ENCODE measurements at regions not wholly inside any gene's neighbourhood (a gene's known extent, or its start where the extent isn't known, plus 50 kb on each side); places are given as distances from the start of the nearest gene placed in this dataset.

- H3K27me3 ChIP-seq (ENCODE audit: control insufficient read depth in 3 of 3, insufficient read depth in 3 of 3, low read depth in 1 of 3, low read length in 3 of 3), result peaks cover 0 to 52% (median 0%) of the 10 kb centered on the region in 3 experiments
- no peak for DNase-seq (ENCODE audit: low spot score)
- no peak overlapping the region for H4K91ac ChIP-seq (ENCODE audit: low read depth, low read length, poor library complexity)
- no peak overlapping the region for H3K4me3 ChIP-seq (ENCODE audit: low read length in 2 of 2)
- H2AFZ ChIP-seq (ENCODE audit: low read length), result no peak overlapping the region
- H3K9ac ChIP-seq (ENCODE audit: low read depth, low read length, poor library complexity), result no peak overlapping the region
- peak overlapping the region; percentile 10 for H2AK5ac ChIP-seq (ENCODE audit: low read depth, low read length)
- no peak overlapping the region for H3K4me2 ChIP-seq (ENCODE audit: insufficient read depth, low read length, poor library complexity, severe bottlenecking)
- no peak overlapping the region for H2BK120ac ChIP-seq (ENCODE audit: low read depth, low read length)
- no peak overlapping the region for H3K4ac ChIP-seq (ENCODE audit: low read length)
- H3K23ac ChIP-seq (ENCODE audit: low read depth, low read length, poor library complexity), result no peak overlapping the region
- no peak overlapping the region for H3K14ac ChIP-seq (ENCODE audit: low read length)
- no peaks in the 10 kb centered on the region for H3K9me3 ChIP-seq (replicated peaks in 1 of 2; ENCODE audit: control insufficient read depth in 2 of 2, insufficient read depth in 1 of 2, low read depth in 1 of 2, low read length in 2 of 2)
- H4K8ac ChIP-seq (ENCODE audit: low read depth, low read length), result no peak overlapping the region
- H3K79me1 ChIP-seq (ENCODE audit: low read depth, low read length), result no peaks in the 10 kb centered on the region
- peak overlapping the region; percentile 5 for H2BK15ac ChIP-seq (ENCODE audit: low read length)
- peak overlapping the region; percentile 11 for H3K18ac ChIP-seq (ENCODE audit: low read length)
- peaks cover 0 to 10% of the 10 kb centered on the region in 2 donors for H3K4me1 ChIP-seq (ENCODE audit: control insufficient read depth in 2 of 2, insufficient read depth in 1 of 2, low read depth in 1 of 2, low read length in 2 of 2)
- H2BK12ac ChIP-seq (ENCODE audit: low read length), result no peak overlapping the region
- H2BK5ac ChIP-seq (ENCODE audit: low read length), result no peak overlapping the region
- no peak overlapping the region for H3K27ac ChIP-seq (replicated peaks; ENCODE audit: low read length)
- H3K36me3 ChIP-seq (replicated peaks in 1 of 2; ENCODE audit: control insufficient read depth in 2 of 2, insufficient read depth in 2 of 2, low read length in 2 of 2), result no peaks in the 10 kb centered on the region
- no CpG with 5 or more reads among the region's 9 CpGs for WGBS, 2 donors (ENCODE audit: extremely low coverage in 2 of 2, insufficient read length in 2 of 2, insufficient replicate concordance in 1 of 2)
Measured at GRCh38 chr16:87046235-87046634, 271.0 kb downstream of the C16orf95 start.

DNA sequence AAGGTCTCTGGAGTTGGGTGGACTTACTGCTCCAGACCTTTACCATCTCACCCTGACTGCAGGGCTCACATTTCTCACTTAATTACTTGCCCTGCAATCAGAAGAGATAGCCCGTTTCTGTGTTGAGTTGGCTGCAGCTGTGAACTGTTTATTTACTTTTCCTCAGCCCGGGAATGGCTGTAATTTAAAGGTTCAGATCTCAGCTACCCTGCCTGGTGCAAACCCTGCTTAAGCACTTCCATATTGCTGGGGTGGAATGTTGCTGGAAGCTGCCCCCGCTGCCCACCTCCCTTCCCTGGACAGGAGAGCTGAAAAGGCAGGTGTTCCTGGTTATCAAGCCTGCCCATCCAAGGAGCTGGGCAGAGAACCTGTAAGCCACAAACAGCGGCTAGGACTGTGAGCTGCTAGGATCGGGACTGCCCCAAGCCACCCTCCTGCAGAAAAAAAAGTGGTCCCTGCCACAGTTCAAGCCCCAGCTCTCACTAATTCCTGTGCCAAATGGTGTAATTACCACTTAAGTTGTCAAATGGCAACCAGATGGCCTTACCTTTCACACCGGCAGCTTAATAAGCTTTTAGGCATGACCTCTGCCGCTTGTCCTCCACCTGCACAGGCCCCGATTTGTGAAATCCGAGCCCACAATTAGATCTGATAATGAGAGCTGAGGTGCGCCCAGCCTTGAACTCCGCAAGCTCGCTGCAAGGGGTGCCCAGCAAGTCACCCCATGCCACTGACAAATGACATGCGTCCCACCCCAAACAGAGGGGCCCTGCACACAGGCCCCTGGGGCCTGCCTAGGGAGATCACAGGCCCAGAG is 269.8 kb downstream of the C16orf95 start:
- H3K9ac ChIP-seq (ENCODE audit: low read depth, low read length, poor library complexity), result peak overlapping the region; percentile 17
- H3K4me3 ChIP-seq (ENCODE audit: low read length in 2 of 2), result no peak overlapping the region
- WGBS, 2 donors (ENCODE audit: extremely low coverage in 2 of 2, insufficient read length in 2 of 2, insufficient replicate concordance in 1 of 2), result no CpG with 5 or more reads among the region's 13 CpGs
- no peaks in the 10 kb centered on the region for H3K36me3 ChIP-seq (replicated peaks in 1 of 2; ENCODE audit: control insufficient read depth in 2 of 2, insufficient read depth in 2 of 2, low read length in 2 of 2)
- H2AFZ ChIP-seq (ENCODE audit: low read length), result peak overlapping the region; percentile 17
- H3K27me3 ChIP-seq (ENCODE audit: control insufficient read depth in 3 of 3, insufficient read depth in 3 of 3, low read depth in 1 of 3, low read length in 3 of 3), result peaks cover 0 to 49% (median 0%) of the 10 kb centered on the region in 3 experiments
- H3K4ac ChIP-seq (ENCODE audit: low read length), result no peak overlapping the region
- no peak overlapping the region for H3K23ac ChIP-seq (ENCODE audit: low read depth, low read length, poor library complexity)
- no peak overlapping the region for H3K27ac ChIP-seq (replicated peaks; ENCODE audit: low read length)
- no peaks in the 10 kb centered on the region for H3K79me1 ChIP-seq (ENCODE audit: low read depth, low read length)
- no peak overlapping the region for H4K8ac ChIP-seq (ENCODE audit: low read depth, low read length)
- no peak overlapping the region for H4K91ac ChIP-seq (ENCODE audit: low read depth, low read length, poor library complexity)
- H2BK5ac ChIP-seq (ENCODE audit: low read length), result no peak overlapping the region
- peaks cover 0 to 10% of the 10 kb centered on the region in 2 donors for H3K4me1 ChIP-seq (ENCODE audit: control insufficient read depth in 2 of 2, insufficient read depth in 1 of 2, low read depth in 1 of 2, low read length in 2 of 2)
- peak overlapping the region; percentile 5 for H3K18ac ChIP-seq (ENCODE audit: low read length)
- H3K9me3 ChIP-seq (replicated peaks in 1 of 2; ENCODE audit: control insufficient read depth in 2 of 2, insufficient read depth in 1 of 2, low read depth in 1 of 2, low read length in 2 of 2), result no peaks in the 10 kb centered on the region
- H2BK120ac ChIP-seq (ENCODE audit: low read depth, low read length), result no peak overlapping the region
- H2BK12ac ChIP-seq (ENCODE audit: low read length), result no peak overlapping the region
- DNase-seq (ENCODE audit: low spot score), result no peak
- no peak overlapping the region for H2BK15ac ChIP-seq (ENCODE audit: low read length)
- no peak overlapping the region for H3K4me2 ChIP-seq (ENCODE audit: insufficient read depth, low read length, poor library complexity, severe bottlenecking)
- H3K14ac ChIP-seq (ENCODE audit: low read length), result no peak overlapping the region
- H2AK5ac ChIP-seq (ENCODE audit: low read depth, low read length), result no peak overlapping the region

DNA sequence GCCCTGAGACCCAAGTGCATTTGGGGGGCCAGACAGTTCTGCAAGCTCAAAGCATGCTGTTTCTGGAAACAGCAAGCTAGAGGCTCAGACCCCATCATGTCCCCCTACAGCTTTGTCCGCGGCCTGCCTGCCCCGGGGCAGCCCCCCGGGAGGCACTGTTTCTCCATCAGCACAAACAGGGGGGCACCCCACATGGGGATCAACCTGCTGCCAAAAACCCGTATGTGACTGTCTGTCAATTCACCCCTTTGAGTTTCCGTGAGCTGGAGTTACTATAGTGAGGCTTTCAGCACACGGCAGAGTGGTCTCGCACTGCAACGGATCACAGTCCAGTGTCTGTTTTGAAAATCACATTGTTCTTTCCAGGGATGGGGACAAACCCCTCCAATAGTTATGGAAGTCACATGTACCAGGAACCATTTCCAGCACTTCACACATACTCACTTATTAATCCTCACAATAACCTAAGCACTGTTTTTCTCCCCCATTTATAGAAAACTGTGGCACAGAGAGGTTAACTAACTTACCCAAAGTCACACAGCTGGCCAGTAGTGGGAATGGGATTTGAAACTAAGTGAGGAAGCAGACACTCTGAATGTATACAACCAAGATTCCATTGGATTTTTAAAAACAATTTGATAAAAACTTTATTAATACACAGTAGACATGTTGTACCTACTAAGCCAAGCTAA is 269.0 kb downstream of the C16orf95 start:
- Histone ChIP-seq H2BK120ac (ENCODE audit: low read depth, low read length) (no peak overlapping the region), H2AFZ (ENCODE audit: low read length) (no peak overlapping the region), H3K18ac (ENCODE audit: low read length) (peak overlapping the region; percentile 39), H2BK15ac (ENCODE audit: low read length) (no peak overlapping the region), H2BK12ac (ENCODE audit: low read length) (no peak overlapping the region), H3K4me3 (ENCODE audit: low read length in 2 of 2) (no peak overlapping the region), H3K9ac (ENCODE audit: low read depth, low read length, poor library complexity) (no peak overlapping the region), H3K9me3 (replicated peaks in 1 of 2; ENCODE audit: control insufficient read depth in 2 of 2, insufficient read depth in 1 of 2, low read depth in 1 of 2, low read length in 2 of 2) (no peaks in the 10 kb centered on the region), H3K14ac (ENCODE audit: low read length) (no peak overlapping the region), H3K27ac (replicated peaks; ENCODE audit: low read length) (no peak overlapping the region), H3K23ac (ENCODE audit: low read depth, low read length, poor library complexity) (peak overlapping the region; percentile 56), H3K27me3 (ENCODE audit: control insufficient read depth in 3 of 3, insufficient read depth in 3 of 3, low read depth in 1 of 3, low read length in 3 of 3) (peaks cover 0 to 42% (median 0%) of the 10 kb centered on the region in 3 experiments), H3K4ac (ENCODE audit: low read length) (no peak overlapping the region), H4K91ac (ENCODE audit: low read depth, low read length, poor library complexity) (no peak overlapping the region), H3K79me1 (ENCODE audit: low read depth, low read length) (no peaks in the 10 kb centered on the region), H4K8ac (ENCODE audit: low read depth, low read length) (no peak overlapping the region), H2BK5ac (ENCODE audit: low read length) (no peak overlapping the region), H3K4me1 (ENCODE audit: control insufficient read depth in 2 of 2, insufficient read depth in 1 of 2, low read depth in 1 of 2, low read length in 2 of 2) (peaks cover 0 to 10% of the 10 kb centered on the region in 2 donors), H2AK5ac (ENCODE audit: low read depth, low read length) (no peak overlapping the region), H3K36me3 (replicated peaks in 1 of 2; ENCODE audit: control insufficient read depth in 2 of 2, insufficient read depth in 2 of 2, low read length in 2 of 2) (no peaks in the 10 kb centered on the region), H3K4me2 (ENCODE audit: insufficient read depth, low read length, poor library complexity, severe bottlenecking) (no peak overlapping the region)
- WGBS, 2 donors (ENCODE audit: extremely low coverage in 2 of 2, insufficient read length in 2 of 2, insufficient replicate concordance in 1 of 2), result no CpG with 5 or more reads among the region's 9 CpGs
- DNase-seq (ENCODE audit: low spot score), result no peak

- Histone ChIP-seq H2AFZ (ENCODE audit: low read length) (no peak overlapping the region), H3K4me2 (ENCODE audit: insufficient read depth, low read length, poor library complexity, severe bottlenecking) (no peak overlapping the region), H3K9ac (ENCODE audit: low read depth, low read length, poor library complexity) (no peak overlapping the region), H4K91ac (ENCODE audit: low read depth, low read length, poor library complexity) (no peak overlapping the region), H2BK5ac (ENCODE audit: low read length) (no peak overlapping the region), H3K23ac (ENCODE audit: low read depth, low read length, poor library complexity) (no peak overlapping the region), H3K36me3 (replicated peaks in 1 of 2; ENCODE audit: control insufficient read depth in 2 of 2, insufficient read depth in 2 of 2, low read length in 2 of 2) (no peaks in the 10 kb centered on the region), H2AK5ac (ENCODE audit: low read depth, low read length) (no peak overlapping the region), H2BK120ac (ENCODE audit: low read depth, low read length) (no peak overlapping the region), H3K27me3 (ENCODE audit: control insufficient read depth in 3 of 3, insufficient read depth in 3 of 3, low read depth in 1 of 3, low read length in 3 of 3) (peaks cover 0 to 36% (median 0%) of the 10 kb centered on the region in 3 experiments), H3K18ac (ENCODE audit: low read length) (no peak overlapping the region), H3K4me3 (ENCODE audit: low read length in 2 of 2) (no peak overlapping the region), H3K4me1 (ENCODE audit: control insufficient read depth in 2 of 2, insufficient read depth in 1 of 2, low read depth in 1 of 2, low read length in 2 of 2) (peaks cover 0 to 9% of the 10 kb centered on the region in 2 donors), H3K27ac (replicated peaks; ENCODE audit: low read length) (no peak overlapping the region), H4K8ac (ENCODE audit: low read depth, low read length) (no peak overlapping the region), H3K4ac (ENCODE audit: low read length) (no peak overlapping the region), H3K79me1 (ENCODE audit: low read depth, low read length) (no peaks in the 10 kb centered on the region), H2BK12ac (ENCODE audit: low read length) (no peak overlapping the region), H3K14ac (ENCODE audit: low read length) (no peak overlapping the region), H3K9me3 (replicated peaks in 1 of 2; ENCODE audit: control insufficient read depth in 2 of 2, insufficient read depth in 1 of 2, low read depth in 1 of 2, low read length in 2 of 2) (no peaks in the 10 kb centered on the region), H2BK15ac (ENCODE audit: low read length) (no peak overlapping the region)
- no CpG with 5 or more reads among the region's 8 CpGs for WGBS, 2 donors (ENCODE audit: extremely low coverage in 2 of 2, insufficient read length in 2 of 2, insufficient replicate concordance in 1 of 2)
- no peak for DNase-seq (ENCODE audit: low spot score)
Measured at GRCh38 chr16:87048730-87049115, 268.5 kb downstream of the C16orf95 start.
